Body of pancreas (tissue), 4 donors: ENCODE measurements at regions not wholly inside any gene's neighbourhood (a gene's known extent, or its start where the extent isn't known, plus 50 kb on each side); places are given as distances from the start of the nearest gene placed in this dataset.

Source experiments
- POLR2A ChIP-seq, 3 donors: fragments of 450-650 bp; IDR thresholded peaks; one replicate each; pipeline ENCODE4 v1.6.1; 2016; ENCODE audit warnings: antibody characterized with exemption in 3 of 3, mild to moderate bottlenecking in 2 of 3
- TF ChIP-seq, protein P1 (sequence below), 7 experiments: fragments of 450-650 bp in 4 of 7; fragments of 200-600 bp in 3 of 7; sonication (generic) in 3 of 7; IDR thresholded peaks; one replicate each; pipeline ENCODE4 v1.5.1; 2016 to 2019; ENCODE audit warnings: antibody characterized with exemption in 7 of 7

DNA sequence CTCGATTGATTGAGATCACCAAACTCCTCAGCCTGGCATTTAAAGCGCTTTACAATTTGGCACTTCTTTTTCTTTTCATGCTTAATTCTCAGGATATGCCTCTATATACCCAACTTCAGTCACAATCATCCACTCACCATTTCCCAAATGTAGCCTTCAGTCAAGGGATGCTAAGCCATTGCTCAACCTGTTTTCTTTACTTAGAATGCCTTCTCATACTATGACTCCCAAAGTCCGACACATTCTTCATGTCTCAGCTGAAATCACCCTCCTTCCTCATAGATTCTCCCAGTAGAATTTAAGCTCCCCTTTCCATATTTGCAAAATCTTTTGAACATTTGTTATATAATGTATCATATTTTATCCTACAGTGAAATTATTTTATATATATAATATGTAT, 467.0 kb downstream of the LRIG3 start:
- TF ChIP-seq, protein P1, sequence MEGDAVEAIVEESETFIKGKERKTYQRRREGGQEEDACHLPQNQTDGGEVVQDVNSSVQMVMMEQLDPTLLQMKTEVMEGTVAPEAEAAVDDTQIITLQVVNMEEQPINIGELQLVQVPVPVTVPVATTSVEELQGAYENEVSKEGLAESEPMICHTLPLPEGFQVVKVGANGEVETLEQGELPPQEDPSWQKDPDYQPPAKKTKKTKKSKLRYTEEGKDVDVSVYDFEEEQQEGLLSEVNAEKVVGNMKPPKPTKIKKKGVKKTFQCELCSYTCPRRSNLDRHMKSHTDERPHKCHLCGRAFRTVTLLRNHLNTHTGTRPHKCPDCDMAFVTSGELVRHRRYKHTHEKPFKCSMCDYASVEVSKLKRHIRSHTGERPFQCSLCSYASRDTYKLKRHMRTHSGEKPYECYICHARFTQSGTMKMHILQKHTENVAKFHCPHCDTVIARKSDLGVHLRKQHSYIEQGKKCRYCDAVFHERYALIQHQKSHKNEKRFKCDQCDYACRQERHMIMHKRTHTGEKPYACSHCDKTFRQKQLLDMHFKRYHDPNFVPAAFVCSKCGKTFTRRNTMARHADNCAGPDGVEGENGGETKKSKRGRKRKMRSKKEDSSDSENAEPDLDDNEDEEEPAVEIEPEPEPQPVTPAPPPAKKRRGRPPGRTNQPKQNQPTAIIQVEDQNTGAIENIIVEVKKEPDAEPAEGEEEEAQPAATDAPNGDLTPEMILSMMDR (IDR thresholded peaks at IDR 0.05) = no peak
- no peak for TF ChIP-seq POLR2A (IDR thresholded peaks at IDR 0.05)
